ENCODE measurements at regions not wholly inside any gene's neighbourhood (a gene's known extent, or its start where the extent isn't known, plus 50 kb on each side); places are given as distances from the start of the nearest gene placed in this dataset.
A peak's percentile ranks its signal among the peaks of the same experiment; 100 is the strongest.

- Histone ChIP-seq H3K9me2 (ENCODE audit: insufficient read depth) (no peaks in the 10 kb centered on the region), H3F3A (ENCODE audit: insufficient read depth, low read depth) (peaks cover 4% of the 10 kb centered on the region; the same call in 1 of the 2 replicates), H3K27me3 (ENCODE audit: insufficient read depth, low read depth) (no peaks in the 10 kb centered on the region), H3K27ac (0 out of 2 replicates have a peak overlapping the region, but pooled peaks have one; percentile 9), H3K4me1 (replicated peaks; ENCODE audit: insufficient read depth) (peaks cover 10% of the 10 kb centered on the region; the same call in 1 of the 2 replicates), H4K20me1 (ENCODE audit: insufficient read depth) (no peaks in the 10 kb centered on the region), H3K9me3 (ENCODE audit: insufficient read depth, low read depth) (no peaks in the 10 kb centered on the region; the same call in 1 of the 2 replicates), H2AFZ (no peak overlapping the region), H3K4me3 (no peak overlapping the region), H3K79me2 (ENCODE audit: low read depth) (no peaks in the 10 kb centered on the region), H3K36me3 (ENCODE audit: low read depth) (no peaks in the 10 kb centered on the region), H3K4me2 (0 out of 2 replicates have a peak overlapping the region, but pooled peaks have one; percentile 13)
- BruUV-seq (replicated peaks) = no TSS peak
- no peak for DNase-seq
- POLR2A ChIA-PET (ENCODE audit: unreplicated experiment) = no interaction called here
- CTCF ChIA-PET = interaction anchor here (0.5 kb wide), 1 partner anchor 176 kb away, joined by 5 read pairs; no protein-coding TSS in a partner anchor
- intact Hi-C loops (cut with micrococcal nuclease; ENCODE audit: unreplicated experiment) = no loop called here
- TF ChIP-seq CTCF (conservative IDR thresholded peaks at IDR 0.05) (no peak), EZH2 (IDR thresholded peaks at IDR 0.05; ENCODE audit: low read depth) (no peak)
Observed at GRCh38 chr10:23521735-23522134, 82.9 kb downstream of the OTUD1 start.

- ChIA-PET CTCF (interaction anchor here (0.5 kb wide), 1 partner anchor 175 kb away, joined by 5 read pairs; no protein-coding TSS in a partner anchor), POLR2A (ENCODE audit: unreplicated experiment) (interaction anchor here (0.7 kb wide), 1 partner anchor 10 kb away, joined by 5 read pairs; no protein-coding TSS in a partner anchor)
- Histone ChIP-seq H3F3A (ENCODE audit: insufficient read depth, low read depth) (peaks cover 4% of the 10 kb centered on the region; the same call in 1 of the 2 replicates), H3K36me3 (ENCODE audit: low read depth) (no peaks in the 10 kb centered on the region), H3K9me2 (ENCODE audit: insufficient read depth) (no peaks in the 10 kb centered on the region), H3K4me1 (replicated peaks; ENCODE audit: insufficient read depth) (peaks cover 10% of the 10 kb centered on the region; the same call in 1 of the 2 replicates), H3K27ac (0 out of 2 replicates have a peak overlapping the region, but pooled peaks have one; percentile 9), H3K4me2 (peak overlapping the region; percentile 13; the same call in 1 of the 2 replicates), H2AFZ (0 out of 2 replicates have a peak overlapping the region, but pooled peaks have one; percentile 33), H3K4me3 (no peak overlapping the region), H3K79me2 (ENCODE audit: low read depth) (no peaks in the 10 kb centered on the region), H3K9me3 (ENCODE audit: insufficient read depth, low read depth) (no peaks in the 10 kb centered on the region; the same call in 1 of the 2 replicates), H4K20me1 (ENCODE audit: insufficient read depth) (no peaks in the 10 kb centered on the region), H3K27me3 (ENCODE audit: insufficient read depth, low read depth) (no peaks in the 10 kb centered on the region)
- no peak for TF ChIP-seq EZH2 (IDR thresholded peaks at IDR 0.05; ENCODE audit: low read depth)
- no peak for TF ChIP-seq CTCF (conservative IDR thresholded peaks at IDR 0.05)
- peak; percentile 12 to 74 for DNase-seq
- no TSS peak for BruUV-seq (replicated peaks)
- intact Hi-C loops (cut with micrococcal nuclease; ENCODE audit: unreplicated experiment) = no loop called here
Observed at GRCh38 chr10:23522345-23522744, 83.5 kb downstream of the OTUD1 start.

GRCh38 chr10:23523251-23523650 is 84.4 kb downstream of the OTUD1 start:
- Histone ChIP-seq H2AFZ (no peak overlapping the region), H4K20me1 (ENCODE audit: insufficient read depth) (no peaks in the 10 kb centered on the region), H3K4me1 (replicated peaks; ENCODE audit: insufficient read depth) (peaks cover 10% of the 10 kb centered on the region; the same call in 1 of the 2 replicates), H3K4me2 (no peak overlapping the region), H3K27me3 (ENCODE audit: insufficient read depth, low read depth) (no peaks in the 10 kb centered on the region), H3K36me3 (ENCODE audit: low read depth) (no peaks in the 10 kb centered on the region), H3K4me3 (no peak overlapping the region), H3K27ac (no peak overlapping the region), H3K9me3 (ENCODE audit: insufficient read depth, low read depth) (no peaks in the 10 kb centered on the region; the same call in 1 of the 2 replicates), H3K79me2 (ENCODE audit: low read depth) (no peaks in the 10 kb centered on the region), H3K9me2 (ENCODE audit: insufficient read depth) (no peaks in the 10 kb centered on the region), H3F3A (ENCODE audit: insufficient read depth, low read depth) (peaks cover 4% of the 10 kb centered on the region; the same call in 1 of the 2 replicates)
- no peak for TF ChIP-seq CTCF (conservative IDR thresholded peaks at IDR 0.05)
- TF ChIP-seq EZH2 (IDR thresholded peaks at IDR 0.05; ENCODE audit: low read depth) = no peak
- intact Hi-C loops (cut with micrococcal nuclease; ENCODE audit: unreplicated experiment) = no loop called here
- no TSS peak for BruUV-seq (replicated peaks)
- CTCF ChIA-PET = no interaction called here
- DNase-seq = no peak
- POLR2A ChIA-PET (ENCODE audit: unreplicated experiment) = no interaction called here
